ENCODE measurements at regions not wholly inside any gene's neighbourhood (a gene's known extent, or its start where the extent isn't known, plus 50 kb on each side); places are given as distances from the start of the nearest gene placed in this dataset.
"Not testable (repeated sequence)": the region's sequence is repeated elsewhere in the genome, so short reads cannot be mapped to it uniquely, and the experiment has no call there.

DNA sequence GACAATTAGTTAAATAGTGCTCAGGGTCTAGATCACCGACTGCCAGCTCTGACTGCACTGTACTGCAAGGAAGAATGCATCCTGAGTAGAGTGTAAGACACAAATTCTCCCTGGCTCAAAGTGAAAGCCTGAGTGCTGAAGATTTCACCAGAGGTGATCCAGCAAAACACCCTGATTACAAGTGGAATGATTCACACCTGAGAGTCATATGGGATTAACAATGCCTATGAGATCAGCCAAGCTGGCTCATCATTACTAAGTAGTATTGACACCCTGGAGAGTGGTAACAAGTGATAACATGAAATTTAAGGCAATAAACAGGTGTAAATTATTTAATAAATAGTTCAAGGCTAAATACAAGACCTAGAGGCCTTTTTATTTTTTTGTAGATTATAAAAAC, 403.8 kb upstream of the PRR20A start:
- no peak overlapping the region for H3K4me3 Mint-ChIP-seq (ENCODE audit: unreplicated experiment)
- DNase-seq (ENCODE audit: unreplicated experiment) = peak; percentile 27
- no peaks in the 10 kb centered on the region for H3K27me3 Mint-ChIP-seq (ENCODE audit: insufficient read depth, unreplicated experiment)
- no peaks in the 10 kb centered on the region for H3K9me3 Mint-ChIP-seq (ENCODE audit: unreplicated experiment)
- POLR2A ChIA-PET = interaction anchor here (0.7 kb wide), 1 partner anchor 19 kb away, joined by 3 read pairs; no protein-coding TSS in a partner anchor
- no peak for TF ChIP-seq CTCF (IDR thresholded peaks at IDR 0.05; ENCODE audit: unreplicated experiment)
- intact Hi-C loops (cut with micrococcal nuclease) = no loop called here
- H3K4me1 Mint-ChIP-seq (ENCODE audit: insufficient read depth, unreplicated experiment) = no peaks in the 10 kb centered on the region
- CTCF ChIA-PET = no interaction called here
- H3K36me3 Mint-ChIP-seq (ENCODE audit: insufficient read depth, unreplicated experiment) = no peaks in the 10 kb centered on the region
- no TSS peak for BruUV-seq (replicated peaks)
- H3K27ac Mint-ChIP-seq (ENCODE audit: low read depth, unreplicated experiment) = no peak overlapping the region

- ChIA-PET CTCF (no interaction called here), POLR2A (interaction anchor here (1.2 kb wide), 1 partner anchor 39 kb away, joined by 3 read pairs; no protein-coding TSS in a partner anchor)
- H3K4me1 Mint-ChIP-seq (ENCODE audit: insufficient read depth, unreplicated experiment) = no peaks in the 10 kb centered on the region
- H3K27ac Mint-ChIP-seq (ENCODE audit: low read depth, unreplicated experiment) = no peak overlapping the region
- no TSS peak for BruUV-seq (replicated peaks)
- no peak overlapping the region for H3K4me3 Mint-ChIP-seq (ENCODE audit: unreplicated experiment)
- no peaks in the 10 kb centered on the region for H3K27me3 Mint-ChIP-seq (ENCODE audit: insufficient read depth, unreplicated experiment)
- peaks cover 7% of the 10 kb centered on the region for H3K9me3 Mint-ChIP-seq (ENCODE audit: unreplicated experiment)
- peaks cover 6% of the 10 kb centered on the region for H3K36me3 Mint-ChIP-seq (ENCODE audit: insufficient read depth, unreplicated experiment)
- no peak for TF ChIP-seq CTCF (IDR thresholded peaks at IDR 0.05; ENCODE audit: unreplicated experiment)
- intact Hi-C loops (cut with micrococcal nuclease) = no loop called here
- DNase-seq (ENCODE audit: unreplicated experiment) = no peak
Measured at GRCh38 chr13:56752636-56753035, 388.1 kb upstream of the PRR20A start.

DNA sequence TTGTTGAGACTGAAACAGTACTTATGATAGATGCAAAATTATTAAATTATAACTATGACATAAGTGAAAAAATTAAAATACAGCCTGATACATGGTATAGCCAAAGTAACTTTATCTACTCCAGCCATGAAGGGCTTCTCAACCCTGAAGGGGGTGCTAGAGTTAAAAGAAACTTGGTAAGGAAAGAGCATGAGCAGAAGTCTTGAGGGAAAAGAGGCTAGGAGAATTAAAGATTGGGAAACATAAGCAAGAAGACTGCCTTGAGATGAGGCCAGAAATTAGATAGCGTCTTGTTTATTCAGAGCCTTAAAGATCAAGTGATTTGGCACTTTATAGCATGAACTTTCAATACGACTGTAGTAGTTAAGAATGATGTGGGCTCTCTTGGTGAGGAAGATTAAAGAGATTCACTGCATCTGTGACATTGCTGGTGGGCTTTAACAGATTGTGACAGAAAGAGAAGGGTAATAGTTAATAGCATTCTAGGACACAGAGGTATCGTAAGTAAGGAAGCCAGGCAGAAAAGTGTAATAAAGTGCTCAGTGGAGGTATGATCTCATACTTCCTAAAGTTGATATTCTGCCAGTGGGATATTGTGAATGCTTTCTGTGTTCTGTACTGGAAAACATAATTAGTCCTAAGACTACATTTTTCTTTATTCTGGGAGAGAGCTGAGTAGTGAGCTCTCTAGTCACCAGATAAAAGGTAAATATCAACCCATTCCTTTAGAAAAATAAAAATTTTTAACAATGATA, 385.4 kb upstream of the PRR20A start:
- POLR2A ChIA-PET = interaction anchor here (1.0 kb wide), 1 partner anchor 18 kb away, joined by 3 read pairs; no protein-coding TSS in a partner anchor
- H3K27ac Mint-ChIP-seq (ENCODE audit: low read depth, unreplicated experiment) = no peak overlapping the region
- H3K4me1 Mint-ChIP-seq (ENCODE audit: insufficient read depth, unreplicated experiment) = no peaks in the 10 kb centered on the region
- BruUV-seq (replicated peaks) = no TSS peak
- H3K36me3 Mint-ChIP-seq (ENCODE audit: insufficient read depth, unreplicated experiment) = peaks cover 6% of the 10 kb centered on the region
- H3K9me3 Mint-ChIP-seq (ENCODE audit: unreplicated experiment) = peaks cover 7% of the 10 kb centered on the region
- CTCF ChIA-PET = interaction anchor here (0.6 to 1.0 kb wide), 2 partner anchors 10 to 37 kb away, joined by 3 read pairs; no protein-coding TSS in a partner anchor
- H3K4me3 Mint-ChIP-seq (ENCODE audit: unreplicated experiment) = no peak overlapping the region
- no peaks in the 10 kb centered on the region for H3K27me3 Mint-ChIP-seq (ENCODE audit: insufficient read depth, unreplicated experiment)
- peak; percentile 15 for DNase-seq (ENCODE audit: unreplicated experiment)
- intact Hi-C loops (cut with micrococcal nuclease) = no loop called here
- no peak for TF ChIP-seq CTCF (IDR thresholded peaks at IDR 0.05; ENCODE audit: unreplicated experiment)

- peaks cover 17% of the 10 kb centered on the region for H3K9me3 Mint-ChIP-seq (ENCODE audit: unreplicated experiment)
- POLR2A ChIA-PET; CTCF ChIA-PET; H3K27ac Mint-ChIP-seq (ENCODE audit: low read depth, unreplicated experiment); H3K4me1 Mint-ChIP-seq (ENCODE audit: insufficient read depth, unreplicated experiment); H3K4me3 Mint-ChIP-seq (ENCODE audit: unreplicated experiment); H3K27me3 Mint-ChIP-seq (ENCODE audit: insufficient read depth, unreplicated experiment); DNase-seq (ENCODE audit: unreplicated experiment); H3K36me3 Mint-ChIP-seq (ENCODE audit: insufficient read depth, unreplicated experiment); BruUV-seq (replicated peaks); intact Hi-C loops (cut with micrococcal nuclease): not testable (repeated sequence)
Measured at GRCh38 chr13:56763333-56763732, 377.4 kb upstream of the PRR20A start.

Measured in MCF 10A (cell line).